Posterior vena cava (tissue), 2 donors: ENCODE measurements at regions not wholly inside any gene's neighbourhood (a gene's known extent, or its start where the extent isn't known, plus 50 kb on each side); places are given as distances from the start of the nearest gene placed in this dataset.
"Not testable (repeated sequence)": the region's sequence is repeated elsewhere in the genome, so short reads cannot be mapped to it uniquely, and the experiment has no call there.

ENCODE experiments used
- DNase-seq: peaks from one replicate; pipeline ENCODE4 v3.0.0-alpha.2; 2020; ENCODE audit warnings: low spot score
- intact Hi-C, 2 donors: fragments of 100-400 bp; cut with DNase I; formaldehyde crosslinking; loops; one replicate each; pipeline versions ENCODE4 v1.14.1 to v1.14.2; 2022 to 2023
- donor health status: DM: yes; HTN: yes; CAD: no.
- donor health status: DM: yes; HTN: yes; CAD: no.

- intact Hi-C loops: no loop called here
- DNase-seq: no peak
These were observed 452.8 kb upstream of the POT1 start for GRCh38 chr7:125382401-125382800.

- intact Hi-C loops: no loop called here
These were observed 446.3 kb upstream of the POT1 start for GRCh38 chr7:125375942-125376341.

GRCh38 chr7:125370502-125370901 is 440.9 kb upstream of the POT1 start:
- intact Hi-C loops: no loop called here
- no peak for DNase-seq

More at GRCh38 chr7:125375942-125376341, 446.3 kb upstream of the POT1 start:
- no peak for DNase-seq

GRCh38 chr7:125363873-125364272 is 434.2 kb upstream of the POT1 start:
- no peak for DNase-seq
- intact Hi-C loops: no loop called here

- DNase-seq: no peak
- intact Hi-C loops: no loop called here
These were observed 429.0 kb upstream of the POT1 start for GRCh38 chr7:125358551-125359167.

- intact Hi-C loops: no loop called here
- DNase-seq: no peak
These were observed 428.2 kb upstream of the POT1 start for GRCh38 chr7:125357676-125358455.

- intact Hi-C loops: no loop called here
- no peak for DNase-seq
These were observed 426.3 kb upstream of the POT1 start for GRCh38 chr7:125355899-125356298.

GRCh38 chr7:125347269-125347668 is 417.6 kb upstream of the POT1 start:
- no peak for DNase-seq
- intact Hi-C loops: no loop called here

- intact Hi-C loops: no loop called here
- no peak for DNase-seq
These were observed 408.5 kb upstream of the POT1 start for GRCh38 chr7:125338110-125338509.

GRCh38 chr7:125336326-125336725 is 406.7 kb upstream of the POT1 start:
- DNase-seq: no peak
- intact Hi-C loops: no loop called here

- intact Hi-C loops: no loop called here
- DNase-seq: no peak
These were observed 397.1 kb upstream of the POT1 start for GRCh38 chr7:125326666-125327255.

- DNase-seq: no peak
- intact Hi-C loops: no loop called here
These were observed 386.8 kb upstream of the POT1 start for GRCh38 chr7:125316466-125316865.

GRCh38 chr7:125299003-125299765 is 369.6 kb upstream of the POT1 start:
- intact Hi-C loops: no loop called here
- DNase-seq: no peak

GRCh38 chr7:125279961-125280360 is 350.3 kb upstream of the POT1 start:
- intact Hi-C loops: no loop called here

GRCh38 chr7:125278318-125278717 is 348.7 kb upstream of the POT1 start:
- DNase-seq: no peak
- intact Hi-C loops: no loop called here

More at GRCh38 chr7:125279961-125280360, 350.3 kb upstream of the POT1 start:
- DNase-seq: no peak

GRCh38 chr7:125274742-125275141 is 345.1 kb upstream of the POT1 start:
- DNase-seq, intact Hi-C loops: not testable (repeated sequence)

GRCh38 chr7:125264174-125264856 is 334.7 kb upstream of the POT1 start:
- DNase-seq, intact Hi-C loops: not testable (repeated sequence)

- DNase-seq, intact Hi-C loops: not testable (repeated sequence)
These were observed 329.3 kb upstream of the POT1 start for GRCh38 chr7:125258876-125259417.

GRCh38 chr7:125257617-125258016 is 328.0 kb upstream of the POT1 start:
- intact Hi-C loops: no loop called here
- DNase-seq: no peak
